Gastrocnemius medialis (tissue), 4 donors: ENCODE measurements at regions not wholly inside any gene's neighbourhood (a gene's known extent, or its start where the extent isn't known, plus 50 kb on each side); places are given as distances from the start of the nearest gene placed in this dataset.
"Not testable (repeated sequence)": the region's sequence is repeated elsewhere in the genome, so short reads cannot be mapped to it uniquely, and the experiment has no call there.

ENCODE experiments used
- ATAC-seq, 2 donors: fragments of 150-250 bp; one replicate each; pipeline ENCODE4 v1.9.1; 2016
- DNase-seq, 2 donors: peaks; one replicate each; pipeline ENCODE4 v3.0.0-alpha.2; 2019
- H3K27ac ChIP-seq, 4 donors: fragments of 200-600 bp; sonication (generic); 1 replicate in 1 of 4; 2 replicates in 3 of 4; pipeline ENCODE4 v1.5.1; 2016 to 2018; ENCODE audit warnings: mild to moderate bottlenecking in 2 of 4, moderate library complexity in 1 of 4
- H3K27me3 ChIP-seq, 3 donors: fragments of 200-600 bp; sonication (generic) in 2 of 3; 1 replicate in 1 of 3; 2 replicates in 2 of 3; pipeline versions ENCODE4 v1.5.1 to v1.6.0; 2016 to 2019; ENCODE audit warnings: mild to moderate bottlenecking in 1 of 3, moderate library complexity in 1 of 3
- H3K36me3 ChIP-seq, 2 donors: fragments of 200-600 bp; sonication (generic) in 1 of 2; one replicate each; pipeline ENCODE4 v1.5.1; 2017 to 2018
- H3K4me1 ChIP-seq, 2 donors: fragments of 200-600 bp; sonication (generic) in 1 of 2; one replicate each; pipeline ENCODE4 v1.5.1; 2016 to 2017; ENCODE audit warnings: mild to moderate bottlenecking in 2 of 2
- H3K4me3 ChIP-seq, 4 donors: fragments of 200-600 bp; sonication (generic) in 3 of 4; 1 replicate in 1 of 4; 2 replicates in 3 of 4; pipeline ENCODE4 v1.5.1; 2016 to 2019; ENCODE audit warnings: mild to moderate bottlenecking in 2 of 4
- H3K9me3 ChIP-seq, 3 donors: fragments of 200-600 bp; sonication (generic) in 2 of 3; 1 replicate in 1 of 3; 2 replicates in 2 of 3; pipeline ENCODE4 v1.5.1; 2016 to 2019
- CTCF ChIP-seq, 5 experiments: fragments of 450-650 bp in 3 of 5; fragments of 200-600 bp in 2 of 5; sonication (generic) in 2 of 5; IDR thresholded peaks in 4 of 5; conservative IDR thresholded peaks in 1 of 5; 1 replicate in 4 of 5; 2 replicates in 1 of 5; pipeline ENCODE4 v1.5.1; 2016 to 2019; ENCODE audit warnings: antibody characterized with exemption in 5 of 5, mild to moderate bottlenecking in 3 of 5, moderate library complexity in 3 of 5
- POLR2A ChIP-seq, 2 donors: fragments of 450-650 bp; IDR thresholded peaks; one replicate each; pipeline ENCODE4 v1.6.1; 2017; ENCODE audit warnings: antibody characterized with exemption in 2 of 2, mild to moderate bottlenecking in 2 of 2, moderate library complexity in 2 of 2
- in situ Hi-C, 4 donors: fragments of 200-750 bp; cut with MboI; loops; one replicate each; pipeline versions ENCODE4 v1.15.0 to v1.8.0; 2017; ENCODE audit warnings: low sequenced_read_pairs in 4 of 4
- intact Hi-C: fragments of 100-400 bp; cut with DNase I; formaldehyde crosslinking; loops from one replicate; pipeline ENCODE4 v1.15.1; 2023; ENCODE audit warnings: low total_unique reads

GRCh38 chr13:108086678-108087077, 128.7 kb downstream of the LIG4 start:
- no peak overlapping the region for H3K4me3 ChIP-seq
- no peaks in the 10 kb centered on the region for H3K36me3 ChIP-seq
- no peaks in the 10 kb centered on the region for H3K27me3 ChIP-seq
- peaks cover 9 to 16% of the 10 kb centered on the region in 2 donors for H3K4me1 ChIP-seq
- no peak overlapping the region for H3K27ac ChIP-seq
- DNase-seq: no peak
- intact Hi-C loops (no loop called here), in situ Hi-C loops (no loop called here)
- ATAC-seq: no peak
- TF ChIP-seq POLR2A (IDR thresholded peaks at IDR 0.05): no peak
- TF ChIP-seq CTCF (IDR thresholded peaks at IDR 0.05 in 4 of 5, conservative IDR thresholded peaks at IDR 0.05 in 1 of 5): no peak
- no peaks in the 10 kb centered on the region for H3K9me3 ChIP-seq

GRCh38 chr13:108084840-108085239, 130.5 kb downstream of the LIG4 start:
- TF ChIP-seq CTCF (IDR thresholded peaks at IDR 0.05 in 4 of 5, conservative IDR thresholded peaks at IDR 0.05 in 1 of 5): no peak
- TF ChIP-seq POLR2A (IDR thresholded peaks at IDR 0.05): no peak
- H3K27ac ChIP-seq: no peak overlapping the region
- H3K27me3 ChIP-seq: no peaks in the 10 kb centered on the region
- ATAC-seq: no peak
- H3K36me3 ChIP-seq: no peaks in the 10 kb centered on the region
- DNase-seq: no peak
- intact Hi-C loops: no loop called here
- no peaks in the 10 kb centered on the region for H3K9me3 ChIP-seq
- H3K4me1 ChIP-seq: peaks cover 9 to 16% of the 10 kb centered on the region in 2 donors
- H3K4me3 ChIP-seq: no peak overlapping the region
- in situ Hi-C loops: no loop called here

GRCh38 chr13:108083056-108083455, 132.3 kb downstream of the LIG4 start:
- Histone ChIP-seq H3K27me3 (no peaks in the 10 kb centered on the region), H3K4me3 (no peak overlapping the region), H3K9me3 (no peaks in the 10 kb centered on the region), H3K27ac (no peak overlapping the region), H3K4me1 (peaks cover 9 to 16% of the 10 kb centered on the region in 2 donors), H3K36me3 (no peaks in the 10 kb centered on the region)
- ATAC-seq: no peak
- DNase-seq: no peak
- in situ Hi-C loops (no loop called here), intact Hi-C loops (no loop called here)
- TF ChIP-seq POLR2A (IDR thresholded peaks at IDR 0.05) (no peak), CTCF (IDR thresholded peaks at IDR 0.05 in 4 of 5, conservative IDR thresholded peaks at IDR 0.05 in 1 of 5) (no peak)

GRCh38 chr13:108082481-108082880, 132.9 kb downstream of the LIG4 start:
- H3K4me3 ChIP-seq: no peak overlapping the region
- H3K4me1 ChIP-seq: peaks cover 3 to 13% of the 10 kb centered on the region in 2 donors
- H3K36me3 ChIP-seq: no peaks in the 10 kb centered on the region
- intact Hi-C loops (no loop called here), in situ Hi-C loops (no loop called here)
- H3K27me3 ChIP-seq: no peaks in the 10 kb centered on the region
- no peak overlapping the region for H3K27ac ChIP-seq
- H3K9me3 ChIP-seq: no peaks in the 10 kb centered on the region
- no peak for ATAC-seq
- no peak for DNase-seq
- TF ChIP-seq CTCF (IDR thresholded peaks at IDR 0.05 in 4 of 5, conservative IDR thresholded peaks at IDR 0.05 in 1 of 5) (no peak), POLR2A (IDR thresholded peaks at IDR 0.05) (no peak)

- intact Hi-C loops (no loop called here), in situ Hi-C loops (no loop called here)
- H3K9me3 ChIP-seq: peaks cover 0 to 5% (median 0%) of the 10 kb centered on the region in 3 donors
- no peaks in the 10 kb centered on the region for H3K27me3 ChIP-seq
- no peaks in the 10 kb centered on the region for H3K36me3 ChIP-seq
- no peak overlapping the region for H3K4me3 ChIP-seq
- ATAC-seq (no peak), DNase-seq (no peak)
- no peak for TF ChIP-seq POLR2A (IDR thresholded peaks at IDR 0.05)
- TF ChIP-seq CTCF (IDR thresholded peaks at IDR 0.05 in 4 of 5, conservative IDR thresholded peaks at IDR 0.05 in 1 of 5): no peak
- no peak overlapping the region for H3K27ac ChIP-seq
- H3K4me1 ChIP-seq: no peaks in the 10 kb centered on the region
Measured at GRCh38 chr13:108077284-108077683, 138.1 kb downstream of the LIG4 start.

- H3K4me3 ChIP-seq, DNase-seq, in situ Hi-C loops, H3K27ac ChIP-seq, H3K4me1 ChIP-seq, H3K27me3 ChIP-seq, intact Hi-C loops, H3K9me3 ChIP-seq, ATAC-seq, H3K36me3 ChIP-seq: not testable (repeated sequence)
Measured at GRCh38 chr13:108074429-108074828, 140.9 kb downstream of the LIG4 start.
